Suprapubic skin (tissue), 4 donors: ENCODE measurements at regions not wholly inside any gene's neighbourhood (a gene's known extent, or its start where the extent isn't known, plus 50 kb on each side); places are given as distances from the start of the nearest gene placed in this dataset.

Experiments used
- CTCF ChIP-seq, 2 donors: fragments of 200-600 bp in 1 of 2; fragments of 450-650 bp in 1 of 2; sonication (generic) in 1 of 2; IDR thresholded peaks; one replicate each; pipeline ENCODE4 v1.5.1; 2016 to 2019; ENCODE audit warnings: antibody characterized with exemption in 2 of 2, mild to moderate bottlenecking in 1 of 2, moderate library complexity in 1 of 2
- EP300 ChIP-seq: sonication (generic); formaldehyde crosslinking; IDR thresholded peaks from one replicate; pipeline ENCODE4 v1.6.1; 2017; ENCODE audit warnings: antibody characterized with exemption
- POLR2A ChIP-seq, 2 donors: fragments of 450-650 bp; IDR thresholded peaks; one replicate each; pipeline ENCODE4 v1.6.1; 2017; ENCODE audit warnings: antibody characterized with exemption in 2 of 2, mild to moderate bottlenecking in 2 of 2, moderate library complexity in 2 of 2
- POLR2AphosphoS5 ChIP-seq, 3 donors: sonication (generic); formaldehyde crosslinking; IDR thresholded peaks; one replicate each; pipeline ENCODE4 v1.6.1; 2017; ENCODE audit warnings: antibody characterized with exemption in 3 of 3

- no peak for TF ChIP-seq EP300
- no peak for TF ChIP-seq CTCF (IDR thresholded peaks at IDR 0.05)
- no peak for TF ChIP-seq POLR2A (IDR thresholded peaks at IDR 0.05)
- TF ChIP-seq POLR2AphosphoS5 (IDR thresholded peaks at IDR 0.05) = no peak
Observed at GRCh38 chr17:13416748-13417363, 184.9 kb downstream of the HS3ST3A1 start.
